ENCODE measurements at regions not wholly inside any gene's neighbourhood (a gene's known extent, or its start where the extent isn't known, plus 50 kb on each side); places are given as distances from the start of the nearest gene placed in this dataset.

- H3K27ac ChIP-seq (ENCODE audit: extremely low read depth, low read depth, low read length), result no peak overlapping the region
- ChIA-PET CTCF (no interaction called here), POLR2A (no interaction called here)
- no peaks in the 10 kb centered on the region for H3K9me3 ChIP-seq (ENCODE audit: control insufficient read depth, insufficient read depth, low read depth, low read length)
- TF ChIP-seq ZNF280D (tag by site-specific recombination; IDR thresholded peaks at IDR 0.05), result no peak
- TF ChIP-seq, protein P1, sequence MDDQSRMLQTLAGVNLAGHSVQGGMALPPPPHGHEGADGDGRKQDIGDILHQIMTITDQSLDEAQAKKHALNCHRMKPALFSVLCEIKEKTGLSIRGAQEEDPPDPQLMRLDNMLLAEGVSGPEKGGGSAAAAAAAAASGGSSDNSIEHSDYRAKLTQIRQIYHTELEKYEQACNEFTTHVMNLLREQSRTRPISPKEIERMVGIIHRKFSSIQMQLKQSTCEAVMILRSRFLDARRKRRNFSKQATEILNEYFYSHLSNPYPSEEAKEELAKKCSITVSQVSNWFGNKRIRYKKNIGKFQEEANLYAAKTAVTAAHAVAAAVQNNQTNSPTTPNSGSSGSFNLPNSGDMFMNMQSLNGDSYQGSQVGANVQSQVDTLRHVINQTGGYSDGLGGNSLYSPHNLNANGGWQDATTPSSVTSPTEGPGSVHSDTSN (CRISPR knock-in tag; IDR thresholded peaks at IDR 0.05), result no peak
- H3K36me3 ChIP-seq (ENCODE audit: control insufficient read depth in 2 of 2, insufficient read depth in 1 of 2, low read length in 2 of 2), result no peaks in the 10 kb centered on the region
- no peak overlapping the region for H3K4me3 ChIP-seq (ENCODE audit: low read depth, low read length)
- no peaks in the 10 kb centered on the region for H3K4me1 ChIP-seq (ENCODE audit: control insufficient read depth, insufficient read depth, low read length)
These were observed 79.6 kb downstream of the TLR4 start for GRCh38 chr9:117783828-117784227.

- TF ChIP-seq ZNF391 (tag by site-specific recombination; IDR thresholded peaks at IDR 0.05; ENCODE audit: borderline replicate concordance, low read depth) (no peak), ZBTB20 (tag by site-specific recombination; IDR thresholded peaks at IDR 0.05) (no peak), ZNF560 (tag by site-specific recombination; IDR thresholded peaks at IDR 0.05; ENCODE audit: borderline replicate concordance) (no peak), MYNN (tag by site-specific recombination; IDR thresholded peaks at IDR 0.05; ENCODE audit: borderline replicate concordance) (no peak), ZNF341 (tag by site-specific recombination; IDR thresholded peaks at IDR 0.05; ENCODE audit: low read depth) (no peak), PRDM1 (tag by site-specific recombination; IDR thresholded peaks at IDR 0.05) (no peak), ZNF596 (tag by site-specific recombination; IDR thresholded peaks at IDR 0.05) (no peak), ZNF629 (tag by site-specific recombination; IDR thresholded peaks at IDR 0.05) (no peak), ZNF140 (tag by site-specific recombination; IDR thresholded peaks at IDR 0.05) (no peak), ZNF530 (tag by site-specific recombination; IDR thresholded peaks at IDR 0.05; ENCODE audit: low read depth) (no peak), ZNF837 (tag by site-specific recombination; IDR thresholded peaks at IDR 0.05) (no peak), ZNF664 (tag by site-specific recombination; IDR thresholded peaks at IDR 0.05) (no peak), GLIS2 (tag by site-specific recombination; IDR thresholded peaks at IDR 0.05) (no peak), ZSCAN5A (tag by site-specific recombination; IDR thresholded peaks at IDR 0.05) (no peak), ZNF518A (tag by site-specific recombination; conservative IDR thresholded peaks at IDR 0.05; ENCODE audit: low read depth) (no peak), HOXC10 (CRISPR knock-in tag; IDR thresholded peaks at IDR 0.05) (no peak)
- TF ChIP-seq, protein P2, sequence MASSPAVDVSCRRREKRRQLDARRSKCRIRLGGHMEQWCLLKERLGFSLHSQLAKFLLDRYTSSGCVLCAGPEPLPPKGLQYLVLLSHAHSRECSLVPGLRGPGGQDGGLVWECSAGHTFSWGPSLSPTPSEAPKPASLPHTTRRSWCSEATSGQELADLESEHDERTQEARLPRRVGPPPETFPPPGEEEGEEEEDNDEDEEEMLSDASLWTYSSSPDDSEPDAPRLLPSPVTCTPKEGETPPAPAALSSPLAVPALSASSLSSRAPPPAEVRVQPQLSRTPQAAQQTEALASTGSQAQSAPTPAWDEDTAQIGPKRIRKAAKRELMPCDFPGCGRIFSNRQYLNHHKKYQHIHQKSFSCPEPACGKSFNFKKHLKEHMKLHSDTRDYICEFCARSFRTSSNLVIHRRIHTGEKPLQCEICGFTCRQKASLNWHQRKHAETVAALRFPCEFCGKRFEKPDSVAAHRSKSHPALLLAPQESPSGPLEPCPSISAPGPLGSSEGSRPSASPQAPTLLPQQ (tag by site-specific recombination; IDR thresholded peaks at IDR 0.05), result no peak
- no peaks in the 10 kb centered on the region for H3K36me3 ChIP-seq (ENCODE audit: control insufficient read depth in 2 of 2, insufficient read depth in 1 of 2, low read length in 2 of 2)
- POLR2A ChIA-PET, result no interaction called here
- CTCF ChIA-PET, result interaction anchor here (0.7 kb wide), 2 partner anchors 1047 to 1810 kb away, joined by 3 to 4 read pairs; no protein-coding TSS in a partner anchor
- no peaks in the 10 kb centered on the region for H3K9me3 ChIP-seq (ENCODE audit: control insufficient read depth, insufficient read depth, low read depth, low read length)
- no peaks in the 10 kb centered on the region for H3K4me1 ChIP-seq (ENCODE audit: control insufficient read depth, insufficient read depth, low read length)
- no peak overlapping the region for H3K4me3 ChIP-seq (ENCODE audit: low read depth, low read length)
- no peak overlapping the region for H3K27ac ChIP-seq (ENCODE audit: extremely low read depth, low read depth, low read length)
These were observed 80.8 kb downstream of the TLR4 start for GRCh38 chr9:117784996-117785395.

All from HEK293 (cell line).